Panc1 (cell line): ENCODE measurements at regions not wholly inside any gene's neighbourhood (a gene's known extent, or its start where the extent isn't known, plus 50 kb on each side); places are given as distances from the start of the nearest gene placed in this dataset.

Experiments
- ATAC-seq: fragments of 200-7000 bp; cut with Tn5 transposase; 2 replicates; pipeline ENCODE4 v1.9.1; 2020; ENCODE audit warnings: mild to moderate bottlenecking, moderate library complexity
- BruUV-seq: library from RNA; stranded (reverse); fragments of 400-500 nt; replicated peaks from 2 replicates; lab custom pipeline; 2021; lab: Mats Ljungman, UMichigan
- CTCF ChIA-PET: fragments of 300-600 bp; sonication (Branson Sonifier 250); formaldehyde crosslinking; loops from one replicate; lab custom pipeline; 2022; ENCODE audit warnings: antibody characterized with exemption; lab: Charles Lee
- POLR2A ChIA-PET: fragments of 300-600 bp; sonication (Branson Sonifier 250); formaldehyde crosslinking; loops from one replicate; lab custom pipeline; 2022; ENCODE audit warnings: antibody characterized with exemption; lab: Charles Lee
- DNase-seq: peaks from one replicate; pipeline ENCODE4 v3.0.0-alpha.2; 2010; ENCODE audit warnings: low read depth, low spot score
- H3K27ac ChIP-seq: 2 replicates; pipeline ENCODE4 v1.5.1; 2011; ENCODE audit warnings: mild to moderate bottlenecking, low read length, inconsistent platforms
- H3K27me3 ChIP-seq: fragments of 200-500 bp; sonication (Bioruptor generic); 2 replicates; pipeline ENCODE4 v1.6.0; 2014; ENCODE audit warnings: low read length, inconsistent platforms; ENCODE audit not compliant: control insufficient read depth, insufficient read depth
- H3K36me3 ChIP-seq: fragments of 200-500 bp; sonication (Bioruptor generic); 2 replicates; pipeline ENCODE4 v1.5.1; 2014; ENCODE audit warnings: inconsistent platforms, mild to moderate bottlenecking, low read length, moderate library complexity; ENCODE audit not compliant: control insufficient read depth, insufficient read depth
- H3K4me1 ChIP-seq: 2 replicates; pipeline ENCODE4 v1.5.1; 2011; ENCODE audit warnings: inconsistent platforms, mild to moderate bottlenecking, low read length, moderate library complexity; ENCODE audit not compliant: control insufficient read depth, insufficient read depth
- H3K4me3 ChIP-seq, 2 experiments: 2 replicates each; pipeline ENCODE4 v1.5.1; 2011 to 2012; ENCODE audit warnings: low read depth in 2 of 2, low read length in 2 of 2, mild to moderate bottlenecking in 2 of 2, inconsistent platforms in 1 of 2, moderate library complexity in 1 of 2
- H3K9me3 ChIP-seq: fragments of 200-500 bp; sonication (Bioruptor generic); 2 replicates; pipeline ENCODE4 v1.5.1; 2014; ENCODE audit warnings: low read depth, mild to moderate bottlenecking, inconsistent platforms, low read length, moderate library complexity; ENCODE audit not compliant: control insufficient read depth, insufficient read depth
- POLR2AphosphoS5 ChIP-seq: IDR thresholded peaks from 2 replicates; pipeline ENCODE4 v1.6.1; 2012; ENCODE audit warnings: mild to moderate bottlenecking, low read depth, low read length, moderate library complexity
- SIN3A ChIP-seq: IDR thresholded peaks from 2 replicates; pipeline ENCODE4 v1.6.1; 2012; ENCODE audit warnings: low read depth, mild to moderate bottlenecking, low read length, moderate library complexity, borderline replicate concordance; ENCODE audit not compliant: insufficient read depth
- TCF7L2 ChIP-seq: IDR thresholded peaks from 2 replicates; pipeline ENCODE4 v1.6.1; 2011; ENCODE audit warnings: mild to moderate bottlenecking, low read depth, low read length, inconsistent platforms
- in situ Hi-C: cut with HindIII; loops from 2 replicates; pipeline ENCODE4 v1.10.0; 2016; ENCODE audit warnings: low sequenced_read_pairs, low pct_unique_long_range_greater_than_20kb
- intact Hi-C: fragments of 100-400 bp; cut with micrococcal nuclease; formaldehyde crosslinking; loops from one replicate; pipeline ENCODE4 v1.10.0; 2022; ENCODE audit not compliant: unreplicated experiment
- TF ChIP-seq, protein P1 (sequence below): fragments of 450-650 bp; IDR thresholded peaks from 2 replicates; pipeline ENCODE4 v1.5.1; 2017; ENCODE audit warnings: mild to moderate bottlenecking
- TF ChIP-seq, protein P2 (sequence below), 2 experiments: IDR thresholded peaks; 2 replicates each; pipeline ENCODE4 v1.6.1; 2011 to 2012; ENCODE audit warnings: low read depth in 2 of 2, control low read depth in 1 of 2, low read length in 1 of 2, mild to moderate bottlenecking in 1 of 2, moderate library complexity in 1 of 2; ENCODE audit not compliant: insufficient read depth in 1 of 2

DNA sequence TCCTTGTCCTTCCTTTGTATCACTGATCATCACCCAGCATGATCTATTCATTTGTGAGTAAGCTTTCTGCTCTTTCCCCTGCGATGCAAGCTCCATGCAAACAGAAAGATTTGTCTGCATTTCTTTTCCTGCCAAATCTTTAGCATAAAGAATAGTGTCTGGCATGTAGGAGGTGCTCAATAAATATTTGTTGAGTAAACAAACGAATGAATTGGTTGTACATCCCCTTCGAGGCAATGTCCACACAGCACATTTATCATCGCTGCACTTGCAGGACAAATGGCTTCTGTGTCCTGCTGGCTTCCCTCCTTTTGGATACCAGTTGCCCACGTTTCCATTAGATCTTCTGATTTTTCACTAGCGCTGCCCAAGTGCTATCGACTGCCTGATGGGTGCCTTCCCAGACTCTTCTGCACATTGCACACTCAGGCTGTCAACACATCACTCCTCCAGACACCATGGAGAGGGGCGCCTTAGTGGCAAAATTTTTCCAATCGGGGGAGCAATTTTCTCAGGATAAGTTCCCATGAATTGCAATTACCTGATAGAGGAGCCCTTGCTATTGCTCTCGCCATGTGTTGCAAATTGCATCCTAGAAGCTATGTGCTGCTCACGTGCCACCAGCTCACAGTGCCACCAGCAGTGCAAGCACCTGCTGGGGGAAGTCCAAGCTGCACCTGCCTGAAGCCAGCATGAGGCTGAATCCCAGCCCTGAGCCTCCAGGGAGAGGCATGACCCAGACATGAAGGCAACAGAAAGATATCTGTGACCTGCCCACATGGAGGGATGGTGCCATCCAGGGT is 206.6 kb downstream of the KIF26A start:
- intact Hi-C loops, result no loop called here
- in situ Hi-C loops, result no loop called here
- ATAC-seq, result no peak
- Histone ChIP-seq H3K4me3 (no peak overlapping the region), H3K9me3 (no peaks in the 10 kb centered on the region), H3K4me1 (no peaks in the 10 kb centered on the region), H3K27ac (no peak overlapping the region), H3K27me3 (no peaks in the 10 kb centered on the region; the same call in 1 of the 2 replicates), H3K36me3 (no peaks in the 10 kb centered on the region)
- POLR2A ChIA-PET, result no interaction called here
- CTCF ChIA-PET, result no interaction called here
- no peak for DNase-seq
- TF ChIP-seq TCF7L2 (no peak), SIN3A (no peak), POLR2AphosphoS5 (no peak)
- TF ChIP-seq, protein P1, sequence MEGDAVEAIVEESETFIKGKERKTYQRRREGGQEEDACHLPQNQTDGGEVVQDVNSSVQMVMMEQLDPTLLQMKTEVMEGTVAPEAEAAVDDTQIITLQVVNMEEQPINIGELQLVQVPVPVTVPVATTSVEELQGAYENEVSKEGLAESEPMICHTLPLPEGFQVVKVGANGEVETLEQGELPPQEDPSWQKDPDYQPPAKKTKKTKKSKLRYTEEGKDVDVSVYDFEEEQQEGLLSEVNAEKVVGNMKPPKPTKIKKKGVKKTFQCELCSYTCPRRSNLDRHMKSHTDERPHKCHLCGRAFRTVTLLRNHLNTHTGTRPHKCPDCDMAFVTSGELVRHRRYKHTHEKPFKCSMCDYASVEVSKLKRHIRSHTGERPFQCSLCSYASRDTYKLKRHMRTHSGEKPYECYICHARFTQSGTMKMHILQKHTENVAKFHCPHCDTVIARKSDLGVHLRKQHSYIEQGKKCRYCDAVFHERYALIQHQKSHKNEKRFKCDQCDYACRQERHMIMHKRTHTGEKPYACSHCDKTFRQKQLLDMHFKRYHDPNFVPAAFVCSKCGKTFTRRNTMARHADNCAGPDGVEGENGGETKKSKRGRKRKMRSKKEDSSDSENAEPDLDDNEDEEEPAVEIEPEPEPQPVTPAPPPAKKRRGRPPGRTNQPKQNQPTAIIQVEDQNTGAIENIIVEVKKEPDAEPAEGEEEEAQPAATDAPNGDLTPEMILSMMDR, result no peak
- TF ChIP-seq, protein P2, sequence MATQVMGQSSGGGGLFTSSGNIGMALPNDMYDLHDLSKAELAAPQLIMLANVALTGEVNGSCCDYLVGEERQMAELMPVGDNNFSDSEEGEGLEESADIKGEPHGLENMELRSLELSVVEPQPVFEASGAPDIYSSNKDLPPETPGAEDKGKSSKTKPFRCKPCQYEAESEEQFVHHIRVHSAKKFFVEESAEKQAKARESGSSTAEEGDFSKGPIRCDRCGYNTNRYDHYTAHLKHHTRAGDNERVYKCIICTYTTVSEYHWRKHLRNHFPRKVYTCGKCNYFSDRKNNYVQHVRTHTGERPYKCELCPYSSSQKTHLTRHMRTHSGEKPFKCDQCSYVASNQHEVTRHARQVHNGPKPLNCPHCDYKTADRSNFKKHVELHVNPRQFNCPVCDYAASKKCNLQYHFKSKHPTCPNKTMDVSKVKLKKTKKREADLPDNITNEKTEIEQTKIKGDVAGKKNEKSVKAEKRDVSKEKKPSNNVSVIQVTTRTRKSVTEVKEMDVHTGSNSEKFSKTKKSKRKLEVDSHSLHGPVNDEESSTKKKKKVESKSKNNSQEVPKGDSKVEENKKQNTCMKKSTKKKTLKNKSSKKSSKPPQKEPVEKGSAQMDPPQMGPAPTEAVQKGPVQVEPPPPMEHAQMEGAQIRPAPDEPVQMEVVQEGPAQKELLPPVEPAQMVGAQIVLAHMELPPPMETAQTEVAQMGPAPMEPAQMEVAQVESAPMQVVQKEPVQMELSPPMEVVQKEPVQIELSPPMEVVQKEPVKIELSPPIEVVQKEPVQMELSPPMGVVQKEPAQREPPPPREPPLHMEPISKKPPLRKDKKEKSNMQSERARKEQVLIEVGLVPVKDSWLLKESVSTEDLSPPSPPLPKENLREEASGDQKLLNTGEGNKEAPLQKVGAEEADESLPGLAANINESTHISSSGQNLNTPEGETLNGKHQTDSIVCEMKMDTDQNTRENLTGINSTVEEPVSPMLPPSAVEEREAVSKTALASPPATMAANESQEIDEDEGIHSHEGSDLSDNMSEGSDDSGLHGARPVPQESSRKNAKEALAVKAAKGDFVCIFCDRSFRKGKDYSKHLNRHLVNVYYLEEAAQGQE (IDR thresholded peaks at IDR 0.05; ENCODE audit: insufficient read depth in 1 of 2, low read depth in 2 of 2, low read length in 1 of 2), result no peak
- no TSS peak for BruUV-seq

DNA sequence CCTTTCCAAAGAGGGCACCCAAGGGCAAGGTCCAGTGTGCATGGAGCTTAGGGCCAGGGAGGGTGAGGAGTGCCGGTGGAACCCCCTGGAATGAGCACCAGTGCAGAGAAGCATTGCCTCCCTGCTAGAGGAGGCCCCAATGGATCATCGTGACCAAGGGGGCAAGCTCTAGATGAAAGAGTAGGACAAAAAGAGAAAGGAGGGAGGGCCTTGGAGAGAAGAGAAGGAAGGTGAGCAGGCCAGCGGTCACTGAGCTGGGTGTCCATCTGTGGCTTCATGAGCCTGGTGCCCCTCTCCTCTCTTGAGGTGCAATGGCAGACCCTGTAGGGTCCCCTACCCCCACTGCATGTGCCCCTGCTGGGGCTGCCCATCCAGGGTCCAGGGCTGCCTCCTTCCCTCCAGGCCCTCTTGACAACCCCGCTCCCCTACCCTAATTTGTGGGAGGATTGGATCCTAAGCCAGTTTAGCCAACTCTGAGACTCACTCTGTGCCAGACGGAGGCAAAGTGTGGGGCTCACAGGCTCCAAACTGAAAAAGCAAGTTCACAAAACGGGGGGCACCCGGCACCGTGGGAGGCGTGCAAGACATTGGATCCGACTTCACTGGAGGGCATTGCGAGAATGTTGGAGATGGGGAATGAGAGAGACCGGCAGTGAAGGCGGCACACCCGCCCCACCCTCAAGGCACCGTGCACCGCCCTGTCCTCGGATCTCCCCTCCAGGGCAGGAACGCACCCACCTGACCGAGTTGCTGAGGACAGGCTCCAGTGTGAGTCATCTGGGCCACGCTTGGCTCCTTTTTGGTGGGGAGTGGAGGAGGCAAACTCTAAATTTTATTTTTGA is 207.5 kb downstream of the KIF26A start:
- H3K36me3 ChIP-seq, result no peaks in the 10 kb centered on the region
- in situ Hi-C loops (no loop called here), intact Hi-C loops (no loop called here)
- TF ChIP-seq SIN3A (no peak), POLR2AphosphoS5 (no peak)
- TF ChIP-seq, protein P2 (IDR thresholded peaks at IDR 0.05; ENCODE audit: insufficient read depth in 1 of 2, low read depth in 2 of 2, low read length in 1 of 2), result no peak
- H3K27ac ChIP-seq, result no peak overlapping the region
- no peaks in the 10 kb centered on the region for H3K9me3 ChIP-seq
- DNase-seq (no peak), ATAC-seq (no peak)
- no peaks in the 10 kb centered on the region; the same call in 1 of the 2 replicates for H3K27me3 ChIP-seq
- CTCF ChIA-PET, result no interaction called here
- H3K4me1 ChIP-seq, result no peaks in the 10 kb centered on the region
- POLR2A ChIA-PET, result no interaction called here
- no peak overlapping the region for H3K4me3 ChIP-seq
- no TSS peak for BruUV-seq
